Embryonic facial prominence (tissue), 1 donor: ENCODE measurements at regions not wholly inside any gene's neighbourhood (a gene's known extent, or its start where the extent isn't known, plus 50 kb on each side); places are given as distances from the start of the nearest gene placed in this dataset.
"Not testable (repeated sequence)": the region's sequence is repeated elsewhere in the genome, so short reads cannot be mapped to it uniquely, and the experiment has no call there.

Source experiments
- DNase-seq: peaks from one replicate; pipeline ENCODE4 v3.0.0-alpha.2; 2016; ENCODE audit errors: extremely low spot score

GRCh38 chr20:20795119-20795518 is 82.7 kb upstream of the RALGAPA2 start:
- no peak for DNase-seq

GRCh38 chr20:20793591-20793990 is 81.1 kb upstream of the RALGAPA2 start:
- DNase-seq, result no peak

- no peak for DNase-seq
These were observed 79.5 kb upstream of the RALGAPA2 start for GRCh38 chr20:20791664-20792568.

- DNase-seq, result no peak
These were observed 75.9 kb upstream of the RALGAPA2 start for GRCh38 chr20:20788308-20788707.

- no peak for DNase-seq
These were observed 74.0 kb upstream of the RALGAPA2 start for GRCh38 chr20:20786428-20786827.

- no peak for DNase-seq
These were observed 72.8 kb upstream of the RALGAPA2 start for GRCh38 chr20:20785226-20785625.

- not testable (repeated sequence) for DNase-seq
These were observed 72.0 kb upstream of the RALGAPA2 start for GRCh38 chr20:20784450-20784849.

GRCh38 chr20:20783450-20783849 is 71.0 kb upstream of the RALGAPA2 start:
- DNase-seq, result no peak

- no peak for DNase-seq
These were observed 70.3 kb upstream of the RALGAPA2 start for GRCh38 chr20:20782755-20783154.

GRCh38 chr20:20782231-20782630 is 69.8 kb upstream of the RALGAPA2 start:
- DNase-seq, result no peak

GRCh38 chr20:20781029-20781428 is 68.6 kb upstream of the RALGAPA2 start:
- no peak for DNase-seq

- DNase-seq, result no peak
These were observed 67.8 kb upstream of the RALGAPA2 start for GRCh38 chr20:20780127-20780824.

GRCh38 chr20:20778676-20779075 is 66.2 kb upstream of the RALGAPA2 start:
- no peak for DNase-seq

GRCh38 chr20:20772497-20773085 is 60.1 kb upstream of the RALGAPA2 start:
- DNase-seq, result no peak

GRCh38 chr20:20768202-20768815 is 55.9 kb upstream of the RALGAPA2 start:
- no peak for DNase-seq

- DNase-seq, result no peak
These were observed 53.4 kb upstream of the RALGAPA2 start for GRCh38 chr20:20765696-20766365.

- DNase-seq, result no peak
These were observed 51.2 kb upstream of the RALGAPA2 start for GRCh38 chr20:20763650-20764049.
